GM18499 (cell line): ENCODE measurements at regions not wholly inside any gene's neighbourhood (a gene's known extent, or its start where the extent isn't known, plus 50 kb on each side); places are given as distances from the start of the nearest gene placed in this dataset.

ENCODE experiments used
- ATAC-seq: cut with Tn5 transposase; IDR thresholded peaks from one replicate; pipeline ENCODE4 v1.9.1; 2021; ENCODE audit warnings: moderate number of reproducible peaks; ENCODE audit not compliant: insufficient read depth, unreplicated experiment

DNA sequence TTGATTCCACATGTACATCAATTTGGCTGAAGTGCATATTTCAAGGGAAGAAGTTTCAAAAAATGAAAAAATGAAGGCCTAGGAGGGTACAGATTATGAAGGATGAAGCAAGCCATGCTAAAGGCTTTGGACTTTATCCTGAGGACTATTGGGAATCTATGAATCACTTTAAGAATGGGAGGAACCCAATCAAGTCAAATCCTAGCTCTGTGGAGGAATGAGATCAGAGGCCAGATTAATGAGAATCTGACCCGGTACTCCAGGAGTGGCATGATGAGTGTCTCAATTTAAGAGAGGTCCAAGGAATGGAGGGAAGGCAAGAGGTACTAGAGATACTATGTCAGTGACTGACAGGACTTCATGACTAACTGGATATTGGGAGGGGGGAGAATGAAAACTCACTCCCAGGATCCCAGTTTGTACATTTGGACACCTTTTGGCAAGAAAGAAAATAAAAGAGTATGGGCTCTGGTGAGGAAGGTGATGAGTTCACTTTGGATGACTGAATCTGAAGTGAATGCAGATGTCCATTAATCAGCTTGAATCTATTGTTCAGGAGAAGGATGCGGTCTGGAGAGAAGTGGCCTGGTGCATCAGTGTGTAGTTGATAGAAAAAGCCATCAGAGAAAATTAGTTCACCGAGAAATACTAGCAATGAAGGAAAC is 349.0 kb downstream of the EFNB2 start:
- no peak for ATAC-seq

- ATAC-seq: no peak
Observed at GRCh38 chr13:106184790-106185189, 350.7 kb downstream of the EFNB2 start.

DNA sequence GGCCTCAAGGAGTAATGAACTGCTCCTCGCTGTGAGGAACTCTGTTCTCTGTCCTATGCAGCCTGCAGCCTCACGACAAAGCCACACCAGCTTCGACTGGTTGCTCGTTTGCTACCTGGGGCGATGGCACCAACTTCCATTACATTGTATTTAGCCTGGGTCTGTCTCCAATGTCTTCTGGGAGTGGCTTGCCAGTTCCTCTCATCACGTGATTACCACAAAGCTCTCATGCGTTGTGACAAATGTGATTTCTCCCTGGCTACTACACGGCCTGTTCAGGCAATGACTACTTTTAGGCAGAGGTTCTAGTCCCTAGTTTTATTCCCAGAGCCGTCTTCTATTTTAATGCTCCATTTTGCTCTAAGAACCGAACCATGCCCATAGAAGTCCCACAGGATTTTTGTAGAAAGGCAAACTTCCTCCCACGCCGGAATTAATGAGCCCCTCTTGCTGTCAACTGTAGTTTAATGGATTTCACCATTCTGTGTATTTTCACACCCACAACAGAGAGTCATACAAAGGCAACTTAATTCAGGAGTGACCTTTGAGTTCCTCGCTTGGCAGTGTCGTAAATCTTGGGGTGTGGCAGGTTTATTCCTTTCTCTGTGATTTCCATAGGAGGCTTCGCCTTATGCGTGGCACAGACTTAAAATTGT is 351.9 kb downstream of the EFNB2 start:
- ATAC-seq: no peak

DNA sequence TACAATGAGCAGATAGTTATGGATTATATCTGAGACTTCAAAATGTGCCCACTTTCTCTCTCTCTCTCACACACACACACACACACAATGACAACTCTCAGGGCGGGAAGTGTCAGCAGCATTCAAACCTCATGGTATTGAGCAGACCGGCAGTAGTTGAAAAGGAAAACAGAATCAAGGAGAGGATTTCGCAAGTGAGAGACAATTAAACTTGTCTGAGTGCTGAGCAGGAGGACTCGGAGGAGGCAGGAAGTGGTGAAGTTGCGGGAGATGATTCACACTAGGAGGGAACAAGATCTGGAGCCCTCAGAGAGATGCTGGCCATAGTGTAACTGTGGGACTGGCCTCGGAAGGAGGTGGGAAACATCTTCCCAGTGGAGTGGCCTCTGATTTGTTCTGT is 353.1 kb downstream of the EFNB2 start:
- no peak for ATAC-seq

DNA sequence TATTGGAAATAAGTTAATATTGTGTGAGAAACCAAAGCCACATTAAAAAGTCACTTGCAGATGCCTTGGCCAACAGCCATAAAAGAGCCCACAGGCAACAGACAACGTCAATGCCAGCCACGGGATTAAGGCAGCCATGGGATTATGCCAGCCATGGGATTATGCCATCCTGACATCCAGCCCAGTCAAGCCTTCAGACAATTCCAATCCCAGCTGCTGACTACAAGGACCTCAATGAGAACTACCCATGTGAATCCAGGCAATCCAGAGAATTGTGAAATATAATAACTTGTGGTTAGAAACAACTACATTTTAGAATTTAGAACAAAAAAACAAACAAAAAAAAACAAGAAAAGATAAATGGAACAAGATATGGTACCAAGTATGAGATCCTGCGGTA is 356.6 kb downstream of the EFNB2 start:
- ATAC-seq: no peak

GRCh38 chr13:106177146-106177545 is 358.3 kb downstream of the EFNB2 start:
- no peak for ATAC-seq

- no peak for ATAC-seq
Observed at GRCh38 chr13:106176117-106176516, 359.3 kb downstream of the EFNB2 start.

DNA sequence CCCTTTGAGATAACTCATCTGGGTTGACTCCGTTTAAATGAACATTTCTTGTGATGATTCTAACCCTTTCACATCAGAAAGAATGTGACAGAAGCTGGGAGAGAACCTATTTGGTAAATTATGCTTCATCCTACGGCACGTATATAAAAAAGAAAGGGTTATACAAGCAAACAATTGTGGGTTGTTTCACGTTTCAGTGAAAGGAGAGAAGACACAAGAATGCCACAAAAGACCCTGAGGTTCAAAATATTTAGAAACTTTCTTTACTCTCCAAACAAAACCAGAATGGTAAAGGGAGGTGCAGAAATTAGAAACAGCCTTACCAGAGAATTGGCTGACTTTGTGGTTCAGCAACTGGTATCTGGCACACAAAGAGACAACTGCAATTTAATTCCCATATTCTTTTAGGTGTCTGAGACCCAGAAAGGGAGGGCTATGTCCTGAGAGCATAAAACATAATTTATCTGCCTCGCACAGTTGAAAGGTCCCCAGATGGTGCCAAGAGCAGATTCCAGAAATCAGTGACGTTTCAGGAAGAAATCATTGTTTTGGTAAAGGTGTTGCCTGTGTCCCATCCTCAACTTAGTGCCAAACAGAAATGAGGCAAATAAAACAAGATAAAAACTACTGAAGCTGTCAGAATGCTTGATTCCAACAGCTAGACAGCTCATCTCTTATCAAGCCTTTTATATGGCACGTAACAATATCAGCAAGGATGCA is 361.4 kb downstream of the EFNB2 start:
- ATAC-seq: no peak

- no peak for ATAC-seq
Observed at GRCh38 chr13:106173346-106173745, 362.1 kb downstream of the EFNB2 start.

GRCh38 chr13:106172176-106172905 is 363.1 kb downstream of the EFNB2 start:
- ATAC-seq: no peak

DNA sequence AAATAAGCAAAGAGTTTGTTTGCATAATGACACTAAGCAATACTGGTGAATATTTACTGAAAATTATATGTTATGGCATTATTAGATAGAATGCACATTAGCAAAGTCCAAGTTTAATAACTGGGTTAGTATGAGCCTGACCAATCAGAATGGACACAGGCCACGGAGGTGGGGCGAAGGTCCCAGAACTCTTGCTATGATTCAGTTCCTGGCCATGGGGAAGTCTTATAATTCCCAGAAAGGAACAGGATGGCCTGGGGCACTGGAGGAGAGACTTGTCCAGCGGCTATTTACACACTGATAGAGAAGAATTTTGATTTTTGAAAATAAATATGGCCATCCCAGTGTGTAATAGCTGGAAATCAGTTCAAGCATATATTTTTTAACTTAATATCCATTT is 372.0 kb downstream of the EFNB2 start:
- no peak for ATAC-seq

DNA sequence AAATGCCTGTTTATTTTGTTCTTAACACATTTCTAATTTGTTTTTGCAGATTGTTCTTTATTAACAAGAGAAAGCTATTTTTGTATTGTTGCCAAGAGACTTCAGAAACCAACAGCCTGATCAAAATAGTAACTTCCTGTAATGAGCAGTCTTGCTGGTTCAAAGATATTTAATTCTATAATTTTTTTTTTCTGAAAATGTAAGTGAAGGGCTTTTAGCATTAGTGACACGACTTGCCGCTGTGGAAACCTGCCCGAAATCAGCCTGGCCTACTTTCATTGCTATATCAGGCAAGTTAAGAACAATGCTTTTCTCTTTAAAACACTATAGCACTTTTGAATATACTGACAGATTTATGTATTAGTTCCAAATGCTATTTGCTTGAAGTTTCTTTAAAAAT is 374.3 kb downstream of the EFNB2 start:
- no peak for ATAC-seq

DNA sequence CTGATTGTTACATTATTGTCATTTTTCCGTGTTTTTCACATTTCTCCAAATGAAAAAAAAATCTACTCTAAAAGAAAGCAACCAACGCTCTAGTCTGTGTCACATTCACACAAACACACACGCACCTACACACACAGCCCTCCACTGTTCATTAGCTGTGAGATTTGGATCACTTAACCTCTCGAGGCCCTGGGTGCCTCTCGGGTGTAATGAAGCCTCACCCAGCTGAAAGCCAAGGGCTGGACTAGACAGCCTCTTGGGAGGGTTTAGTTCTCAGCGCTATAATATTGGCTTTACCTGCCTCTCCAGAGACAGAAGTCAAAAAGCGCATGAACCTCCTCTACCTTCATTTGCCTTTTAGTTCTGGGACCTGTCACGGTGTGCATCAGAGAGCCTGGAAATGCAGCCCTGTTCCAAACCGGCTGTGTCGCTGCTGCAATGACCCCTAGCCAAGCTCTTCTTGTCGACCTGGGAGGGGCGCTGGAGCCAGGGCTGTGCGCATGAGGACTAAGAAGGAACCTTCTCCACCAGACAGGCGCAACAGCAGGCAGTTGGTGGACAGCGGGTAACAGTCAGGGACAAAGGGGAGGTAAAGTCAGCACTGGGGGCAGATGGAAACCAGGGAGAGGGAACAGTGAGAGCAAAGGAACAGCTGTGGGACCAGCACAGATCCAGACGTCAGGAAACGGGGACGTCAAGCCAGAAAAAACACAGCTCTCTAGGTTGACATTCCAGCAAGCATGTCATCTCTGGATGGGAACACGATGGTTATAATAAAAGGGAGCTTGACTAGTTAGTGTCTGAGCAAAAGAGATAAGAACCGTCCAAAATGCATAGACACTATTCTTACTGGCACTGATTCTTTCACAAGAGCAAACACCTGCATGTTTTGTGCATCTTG is 375.9 kb downstream of the EFNB2 start:
- ATAC-seq: no peak

DNA sequence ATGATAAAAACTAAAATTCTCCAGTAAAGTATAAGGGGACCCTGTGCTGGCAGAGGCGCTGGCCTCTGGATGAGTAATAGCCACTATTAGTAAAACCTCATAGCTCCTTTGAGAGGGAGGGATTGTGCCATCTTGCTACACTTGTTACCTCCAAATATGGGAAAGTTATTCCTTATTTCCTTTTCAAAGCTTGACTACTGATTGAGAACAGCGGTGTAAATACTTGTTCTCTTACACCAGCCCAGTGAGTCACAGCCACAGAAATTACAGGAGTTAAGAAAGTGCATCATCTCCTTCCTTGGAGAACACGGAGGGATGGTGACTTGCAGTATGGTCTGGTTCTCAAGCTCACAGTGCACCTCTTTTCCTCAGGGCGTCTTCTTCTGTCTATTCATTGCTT is 379.0 kb downstream of the EFNB2 start:
- ATAC-seq: no peak

DNA sequence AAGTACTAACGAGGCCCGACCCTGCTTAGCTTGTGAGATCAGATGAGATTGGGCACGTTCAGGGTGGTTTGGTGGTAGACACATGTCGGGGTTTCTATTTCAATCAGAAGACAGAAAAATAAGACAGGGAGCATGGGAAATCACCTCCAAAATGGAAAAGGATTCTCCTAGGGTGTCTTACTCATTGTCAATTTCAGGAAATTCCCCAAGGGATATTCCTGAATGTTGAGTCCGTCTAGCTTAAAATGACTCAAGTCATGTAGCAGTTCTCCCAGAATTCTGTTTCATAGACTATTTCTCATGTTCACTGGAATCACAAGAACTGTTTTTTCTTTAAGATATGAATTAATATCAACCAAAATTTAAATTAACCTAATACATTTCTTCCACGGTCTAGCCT is 380.1 kb downstream of the EFNB2 start:
- no peak for ATAC-seq

GRCh38 chr13:106153876-106154275 is 381.6 kb downstream of the EFNB2 start:
- no peak for ATAC-seq

- no peak for ATAC-seq
Observed at GRCh38 chr13:106153041-106153440, 382.4 kb downstream of the EFNB2 start.

- no peak for ATAC-seq
Observed at GRCh38 chr13:106152047-106152446, 383.4 kb downstream of the EFNB2 start.

- no peak for ATAC-seq
Observed at GRCh38 chr13:106151056-106151699, 384.3 kb downstream of the EFNB2 start.
